Suppressor macrophage treated with lipopolysaccharide for 4 hours (primary cell): ENCODE measurements at regions not wholly inside any gene's neighbourhood (a gene's known extent, or its start where the extent isn't known, plus 50 kb on each side); places are given as distances from the start of the nearest gene placed in this dataset.
A peak's percentile ranks its signal among the peaks of the same experiment; 100 is the strongest.

Experiments used
- DNase-seq: peaks from one replicate; pipeline ENCODE4 v3.0.0-alpha.2; 2020

DNA sequence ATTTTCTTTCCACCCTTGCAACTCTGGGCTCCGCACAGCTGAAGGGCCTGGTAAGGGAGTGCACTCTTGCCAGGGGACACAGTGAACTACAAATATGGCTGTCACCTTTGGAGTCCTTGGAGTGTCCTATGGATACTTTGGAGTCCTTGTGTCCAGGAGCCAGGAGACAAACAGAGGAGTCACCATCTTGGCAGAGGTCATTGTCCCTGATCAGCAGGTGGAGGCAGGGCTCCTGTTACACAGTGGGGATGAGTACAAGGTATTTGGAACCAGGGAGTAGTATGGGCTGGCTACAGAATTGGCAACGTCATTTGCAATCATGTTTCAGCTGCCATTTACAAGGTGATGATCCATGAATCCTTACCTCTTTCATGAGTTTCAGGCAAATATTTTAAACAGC is 132.5 kb downstream of the FAM161A start:
- DNase-seq = no peak

- DNase-seq = no peak
Observed at GRCh38 chr2:61720911-61721310, 132.9 kb downstream of the FAM161A start.

GRCh38 chr2:61718965-61719364 is 134.9 kb downstream of the FAM161A start:
- no peak for DNase-seq

- DNase-seq = no peak
Observed at GRCh38 chr2:61715506-61715905, 138.4 kb downstream of the FAM161A start.

DNA sequence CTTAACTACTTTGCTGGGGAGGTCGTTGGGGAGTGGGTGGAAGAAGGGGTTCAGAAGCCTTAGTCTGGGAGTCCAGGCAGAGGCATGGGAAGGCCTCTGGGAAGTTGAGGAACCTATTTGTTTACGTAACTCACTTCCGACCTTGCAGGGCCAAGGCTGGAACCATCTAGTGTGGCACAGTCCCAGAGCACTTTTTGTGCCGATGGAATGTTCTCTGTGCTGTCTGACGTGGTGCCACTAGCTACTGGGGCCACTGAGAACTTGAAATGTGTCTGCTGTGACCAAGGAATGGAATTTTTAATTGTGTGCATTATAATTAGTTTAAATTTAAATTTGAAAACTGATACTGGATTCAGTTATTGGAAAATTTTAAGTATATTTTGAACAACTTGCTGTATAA is 139.7 kb downstream of the FAM161A start:
- DNase-seq = no peak

- no peak for DNase-seq
Observed at GRCh38 chr2:61713457-61713856, 140.4 kb downstream of the FAM161A start.

GRCh38 chr2:61712060-61712459 is 141.8 kb downstream of the FAM161A start:
- no peak for DNase-seq

- DNase-seq = no peak
Observed at GRCh38 chr2:61710711-61711110, 143.1 kb downstream of the FAM161A start.

- no peak for DNase-seq
Observed at GRCh38 chr2:61707984-61708852, 145.6 kb downstream of the FAM161A start.

DNA sequence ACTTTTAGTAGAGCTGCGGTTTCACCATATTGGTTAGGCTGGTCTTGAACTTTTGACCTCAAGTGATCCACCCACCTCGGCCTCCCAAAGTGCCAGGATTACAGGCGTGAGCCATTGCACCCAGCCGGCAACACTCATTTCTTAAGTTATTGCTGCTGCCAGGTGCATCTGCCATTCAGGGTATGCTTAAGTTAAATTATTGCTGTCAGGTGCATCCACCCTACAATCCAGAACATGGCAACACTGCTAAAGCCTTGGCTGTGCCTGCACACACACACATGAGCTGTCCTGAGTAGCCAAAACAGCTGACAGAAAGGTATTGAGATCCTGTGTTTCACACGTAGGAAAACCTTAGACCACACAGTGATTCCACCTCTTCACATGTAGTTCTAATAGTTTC is 148.2 kb downstream of the FAM161A start:
- DNase-seq = no peak

DNA sequence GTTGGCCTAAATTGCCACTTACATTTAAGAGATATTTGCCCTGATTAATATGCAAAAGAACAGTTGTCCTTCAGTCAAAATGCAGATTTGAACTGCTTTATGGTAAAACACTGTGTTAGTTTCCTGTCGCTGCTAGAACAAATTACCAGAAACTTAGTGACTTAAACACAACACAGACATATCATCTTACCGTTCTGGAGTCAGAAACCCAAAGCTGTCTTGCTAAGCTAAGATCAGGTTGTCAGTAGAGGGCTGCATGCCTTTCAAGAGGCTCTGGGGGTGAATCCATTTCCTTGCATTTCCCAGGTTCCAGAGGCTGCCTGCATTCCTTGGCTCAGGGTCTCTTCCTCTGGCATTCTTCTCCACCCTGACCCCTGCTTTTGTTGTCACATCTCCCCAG is 149.5 kb downstream of the FAM161A start:
- DNase-seq = no peak

- DNase-seq = no peak
Observed at GRCh38 chr2:61702088-61702467, 151.8 kb downstream of the FAM161A start.

GRCh38 chr2:61700464-61700863 is 153.4 kb downstream of the FAM161A start:
- DNase-seq = no peak

GRCh38 chr2:61694312-61695274 is 156.4 kb upstream of the XPO1 start:
- DNase-seq = peak; percentile 97

GRCh38 chr2:61693744-61694143 is 155.6 kb upstream of the XPO1 start:
- no peak for DNase-seq

GRCh38 chr2:61690078-61690596 is 152.0 kb upstream of the XPO1 start:
- DNase-seq = peak; percentile 40

GRCh38 chr2:61689568-61689967 is 151.4 kb upstream of the XPO1 start:
- DNase-seq = peak; percentile 85

DNA sequence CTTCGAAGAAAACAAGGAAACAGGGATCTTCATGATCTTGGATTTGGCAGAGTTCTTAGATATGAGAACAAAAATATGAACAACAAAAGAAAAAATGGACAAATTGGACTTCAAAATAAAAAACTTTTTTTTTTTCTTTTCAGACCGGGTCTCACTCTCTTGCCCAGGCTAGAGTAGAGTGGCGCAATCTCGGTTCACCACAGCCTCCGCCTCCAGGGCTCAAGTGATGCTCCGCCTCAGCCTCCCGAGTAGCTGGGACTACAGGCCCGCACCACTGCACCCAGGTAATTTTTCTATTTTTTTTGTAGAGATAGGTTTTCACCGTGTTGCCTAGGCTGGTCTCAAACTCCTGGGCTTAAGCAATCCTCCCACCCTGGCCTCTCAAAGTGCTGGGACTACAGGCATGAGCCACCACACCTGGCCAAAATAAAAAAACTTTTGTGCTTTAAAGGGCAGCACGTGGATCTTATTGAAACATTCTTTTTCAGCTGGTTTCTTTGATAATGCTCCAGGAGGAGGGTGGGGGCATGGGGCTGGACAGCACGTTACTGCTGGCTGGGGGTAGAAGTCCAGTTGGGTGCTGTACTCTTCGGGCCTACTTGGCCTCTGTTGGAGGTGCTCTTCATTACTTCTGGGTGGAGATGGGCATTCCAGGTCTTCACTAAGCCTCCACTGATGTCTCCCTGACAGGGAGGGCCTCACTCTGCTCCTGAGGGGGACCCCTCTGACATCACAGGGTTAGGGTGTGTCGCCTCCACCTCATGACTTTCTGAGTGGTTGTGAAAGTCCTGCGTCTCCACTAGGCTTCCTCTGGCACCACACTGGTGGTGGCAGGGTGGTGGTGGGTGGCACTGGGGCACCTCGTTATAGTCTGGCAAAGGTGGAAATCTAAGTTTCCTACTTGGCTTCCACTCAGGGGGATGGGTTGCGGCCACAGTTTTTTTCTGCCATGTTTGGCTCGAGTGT is 150.5 kb upstream of the XPO1 start:
- DNase-seq = peak; percentile 25

DNA sequence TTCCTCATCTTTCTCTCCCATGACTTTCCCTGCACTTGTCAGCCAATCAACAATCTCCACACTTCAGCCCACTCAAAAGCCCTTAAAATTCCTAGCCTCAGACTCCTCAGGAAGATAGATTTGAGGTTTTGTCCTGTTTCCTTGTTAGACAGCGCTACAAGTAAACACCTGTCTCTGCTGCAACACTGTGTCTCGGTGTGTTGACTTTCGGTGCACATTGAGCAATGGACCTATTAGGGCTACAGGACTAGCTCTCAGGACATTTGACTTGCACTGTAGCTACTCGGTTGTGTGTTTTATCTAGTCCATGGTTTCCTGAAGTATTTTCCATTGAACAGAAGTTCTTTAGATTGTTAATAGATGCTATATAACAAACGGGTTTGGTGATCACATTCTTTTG is 140.9 kb upstream of the XPO1 start:
- DNase-seq = no peak

DNA sequence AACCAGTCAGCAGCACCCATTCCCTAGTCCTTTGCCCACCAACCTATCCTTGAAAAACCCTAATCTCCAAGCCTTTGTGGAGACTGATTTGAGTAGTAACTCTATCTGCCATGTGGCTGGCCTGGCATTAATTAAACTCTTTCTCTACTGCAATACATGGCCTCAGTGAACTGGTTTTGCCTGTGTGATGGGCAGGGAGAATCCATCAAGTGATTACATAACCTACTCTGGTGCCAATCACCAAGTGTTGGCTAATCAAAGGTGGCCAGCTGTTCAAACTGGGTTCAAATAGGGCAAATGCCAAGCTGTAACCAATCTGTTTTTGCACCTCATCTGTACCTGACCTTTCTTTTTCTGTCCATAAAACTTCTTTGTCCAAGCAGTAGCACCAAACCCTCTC is 139.8 kb upstream of the XPO1 start:
- DNase-seq = no peak

DNA sequence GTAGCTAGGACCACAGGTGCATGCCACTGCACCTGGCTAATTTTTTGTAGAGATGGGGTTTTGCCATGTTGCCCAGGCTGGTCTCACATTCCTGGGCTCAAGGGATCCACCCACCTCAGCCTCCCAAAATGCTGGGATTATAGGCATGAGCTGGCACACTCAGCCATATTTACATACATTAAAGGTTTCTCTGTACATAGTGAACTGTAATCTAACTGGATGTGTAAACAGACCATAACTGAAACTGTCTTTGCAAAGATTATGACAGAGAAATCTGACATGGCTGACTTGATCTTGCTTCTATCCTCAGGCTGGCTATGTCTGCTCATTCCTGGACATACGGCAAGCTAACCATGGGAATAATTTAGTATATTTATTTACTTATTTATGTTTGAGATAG is 139.2 kb upstream of the XPO1 start:
- no peak for DNase-seq

- no peak for DNase-seq
Observed at GRCh38 chr2:61675204-61675603, 137.0 kb upstream of the XPO1 start.
